ENCODE measurements at regions not wholly inside any gene's neighbourhood (a gene's known extent, or its start where the extent isn't known, plus 50 kb on each side); places are given as distances from the start of the nearest gene placed in this dataset.

- Histone ChIP-seq H3K27me3 (ENCODE audit: insufficient read depth, low read depth, low read length) (no peaks in the 10 kb centered on the region), H3K9me3 (ENCODE audit: low read length) (no peaks in the 10 kb centered on the region), H3K4me3 (ENCODE audit: low read length) (no peak overlapping the region), H3K36me3 (ENCODE audit: insufficient read depth, low read length) (no peaks in the 10 kb centered on the region), H3F3A (ENCODE audit: insufficient read depth, low read length, poor library complexity, severe bottlenecking) (peaks cover 6% of the 10 kb centered on the region), H4K20me1 (ENCODE audit: insufficient read depth) (no peaks in the 10 kb centered on the region), H2AFZ (ENCODE audit: low read depth, low read length) (no peak overlapping the region), H3K9me2 (ENCODE audit: insufficient read depth, low read length) (no peaks in the 10 kb centered on the region), H3K9ac (ENCODE audit: low read length) (no peak overlapping the region), H3K27ac (ENCODE audit: low read length) (no peak overlapping the region), H3K79me2 (replicated peaks; ENCODE audit: insufficient read depth, low read length) (no peaks in the 10 kb centered on the region), H3K4me2 (ENCODE audit: low read length) (no peak overlapping the region)
- TF ChIP-seq POLR2AphosphoS5 (IDR thresholded peaks at IDR 0.05) (no peak), CTCF (IDR thresholded peaks at IDR 0.05; ENCODE audit: poor library complexity, severe bottlenecking) (no peak), RAD21 (conservative IDR thresholded peaks at IDR 0.05) (no peak), EP300 (conservative IDR thresholded peaks at IDR 0.05; ENCODE audit: poor library complexity, severe bottlenecking) (no peak), EZH2 (IDR thresholded peaks at IDR 0.05; ENCODE audit: borderline replicate concordance, insufficient read depth, low read length, poor library complexity, severe bottlenecking) (no peak), SMC3 (conservative IDR thresholded peaks at IDR 0.05; ENCODE audit: poor library complexity) (no peak), TAF1 (IDR thresholded peaks at IDR 0.05; ENCODE audit: low read depth) (no peak), MXI1 (conservative IDR thresholded peaks at IDR 0.05; ENCODE audit: poor library complexity, severe bottlenecking) (no peak)
- TF ChIP-seq, protein P1, sequence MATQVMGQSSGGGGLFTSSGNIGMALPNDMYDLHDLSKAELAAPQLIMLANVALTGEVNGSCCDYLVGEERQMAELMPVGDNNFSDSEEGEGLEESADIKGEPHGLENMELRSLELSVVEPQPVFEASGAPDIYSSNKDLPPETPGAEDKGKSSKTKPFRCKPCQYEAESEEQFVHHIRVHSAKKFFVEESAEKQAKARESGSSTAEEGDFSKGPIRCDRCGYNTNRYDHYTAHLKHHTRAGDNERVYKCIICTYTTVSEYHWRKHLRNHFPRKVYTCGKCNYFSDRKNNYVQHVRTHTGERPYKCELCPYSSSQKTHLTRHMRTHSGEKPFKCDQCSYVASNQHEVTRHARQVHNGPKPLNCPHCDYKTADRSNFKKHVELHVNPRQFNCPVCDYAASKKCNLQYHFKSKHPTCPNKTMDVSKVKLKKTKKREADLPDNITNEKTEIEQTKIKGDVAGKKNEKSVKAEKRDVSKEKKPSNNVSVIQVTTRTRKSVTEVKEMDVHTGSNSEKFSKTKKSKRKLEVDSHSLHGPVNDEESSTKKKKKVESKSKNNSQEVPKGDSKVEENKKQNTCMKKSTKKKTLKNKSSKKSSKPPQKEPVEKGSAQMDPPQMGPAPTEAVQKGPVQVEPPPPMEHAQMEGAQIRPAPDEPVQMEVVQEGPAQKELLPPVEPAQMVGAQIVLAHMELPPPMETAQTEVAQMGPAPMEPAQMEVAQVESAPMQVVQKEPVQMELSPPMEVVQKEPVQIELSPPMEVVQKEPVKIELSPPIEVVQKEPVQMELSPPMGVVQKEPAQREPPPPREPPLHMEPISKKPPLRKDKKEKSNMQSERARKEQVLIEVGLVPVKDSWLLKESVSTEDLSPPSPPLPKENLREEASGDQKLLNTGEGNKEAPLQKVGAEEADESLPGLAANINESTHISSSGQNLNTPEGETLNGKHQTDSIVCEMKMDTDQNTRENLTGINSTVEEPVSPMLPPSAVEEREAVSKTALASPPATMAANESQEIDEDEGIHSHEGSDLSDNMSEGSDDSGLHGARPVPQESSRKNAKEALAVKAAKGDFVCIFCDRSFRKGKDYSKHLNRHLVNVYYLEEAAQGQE (IDR thresholded peaks at IDR 0.05; ENCODE audit: borderline replicate concordance) = no peak
These were observed 229.9 kb upstream of the SDK2 start for GRCh38 chr17:73874008-73874720.

GRCh38 chr17:73875346-73875745 lies 231.1 kb upstream of the SDK2 start:
- Histone ChIP-seq H3K4me3 (ENCODE audit: low read length) (no peak overlapping the region), H3K9me2 (ENCODE audit: insufficient read depth, low read length) (no peaks in the 10 kb centered on the region), H3K9ac (ENCODE audit: low read length) (no peak overlapping the region), H3K36me3 (ENCODE audit: insufficient read depth, low read length) (no peaks in the 10 kb centered on the region), H3F3A (ENCODE audit: insufficient read depth, low read length, poor library complexity, severe bottlenecking) (no peaks in the 10 kb centered on the region), H3K27ac (ENCODE audit: low read length) (no peak overlapping the region), H3K9me3 (ENCODE audit: low read length) (no peaks in the 10 kb centered on the region), H3K27me3 (ENCODE audit: insufficient read depth, low read depth, low read length) (no peaks in the 10 kb centered on the region), H3K4me2 (ENCODE audit: low read length) (no peak overlapping the region), H2AFZ (ENCODE audit: low read depth, low read length) (no peak overlapping the region), H4K20me1 (ENCODE audit: insufficient read depth) (no peaks in the 10 kb centered on the region), H3K79me2 (replicated peaks; ENCODE audit: insufficient read depth, low read length) (no peaks in the 10 kb centered on the region)
- no peak for TF ChIP-seq TAF1 (IDR thresholded peaks at IDR 0.05; ENCODE audit: low read depth)
- no peak for TF ChIP-seq EP300 (conservative IDR thresholded peaks at IDR 0.05; ENCODE audit: poor library complexity, severe bottlenecking)
- TF ChIP-seq, protein P1 (IDR thresholded peaks at IDR 0.05; ENCODE audit: borderline replicate concordance) = no peak
- TF ChIP-seq RAD21 (conservative IDR thresholded peaks at IDR 0.05) = no peak

Data from neural cell (in vitro differentiated cells).